NCI-H1694 (cell line): ENCODE measurements at regions not wholly inside any gene's neighbourhood (a gene's known extent, or its start where the extent isn't known, plus 50 kb on each side); places are given as distances from the start of the nearest gene placed in this dataset.

Experiments
- DNase-seq: peaks from one replicate; lab custom pipeline; 2025; lab: John Stamatoyannopoulos, UW

DNA sequence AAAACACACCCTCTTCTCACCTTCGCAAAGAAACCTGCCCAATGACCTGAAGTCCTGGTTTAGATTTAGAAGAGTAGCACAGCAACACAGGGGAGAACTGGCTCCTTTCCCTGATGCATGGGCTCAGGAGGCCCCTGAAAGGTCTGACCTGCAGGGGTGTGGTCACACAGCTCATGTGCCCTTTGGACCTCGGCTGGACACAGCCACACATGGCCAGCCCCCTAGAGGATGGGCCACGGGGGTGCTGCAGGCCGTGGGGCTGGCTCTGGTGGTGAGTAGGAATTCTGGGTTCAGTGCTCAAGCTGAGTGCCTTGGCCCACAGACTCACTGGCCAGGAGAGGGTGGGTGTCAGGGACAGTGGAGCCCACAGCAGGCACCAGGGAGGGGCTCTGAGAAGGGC, 118.5 kb upstream of the ADCY1 start:
- no peak for DNase-seq

DNA sequence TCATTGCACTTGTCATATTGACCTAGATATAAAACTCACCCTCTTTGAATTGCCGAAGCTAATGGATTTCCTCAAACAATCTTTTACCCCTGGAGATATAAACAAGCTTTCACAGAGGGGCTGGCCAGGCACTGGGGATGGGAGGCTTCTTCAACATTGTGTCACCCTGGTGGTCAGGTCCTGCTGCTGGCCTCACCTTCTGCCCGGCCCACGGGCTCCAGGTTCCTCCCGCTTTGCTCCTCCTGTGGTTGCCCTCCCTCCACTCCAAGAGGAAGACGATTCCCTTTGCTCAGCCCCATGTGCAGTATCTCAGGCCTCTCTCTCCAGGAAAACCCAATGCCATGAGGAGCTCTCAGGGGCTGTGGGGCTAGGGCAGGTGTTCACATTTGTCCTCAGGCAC, 118.1 kb upstream of the ADCY1 start:
- DNase-seq, result no peak

DNA sequence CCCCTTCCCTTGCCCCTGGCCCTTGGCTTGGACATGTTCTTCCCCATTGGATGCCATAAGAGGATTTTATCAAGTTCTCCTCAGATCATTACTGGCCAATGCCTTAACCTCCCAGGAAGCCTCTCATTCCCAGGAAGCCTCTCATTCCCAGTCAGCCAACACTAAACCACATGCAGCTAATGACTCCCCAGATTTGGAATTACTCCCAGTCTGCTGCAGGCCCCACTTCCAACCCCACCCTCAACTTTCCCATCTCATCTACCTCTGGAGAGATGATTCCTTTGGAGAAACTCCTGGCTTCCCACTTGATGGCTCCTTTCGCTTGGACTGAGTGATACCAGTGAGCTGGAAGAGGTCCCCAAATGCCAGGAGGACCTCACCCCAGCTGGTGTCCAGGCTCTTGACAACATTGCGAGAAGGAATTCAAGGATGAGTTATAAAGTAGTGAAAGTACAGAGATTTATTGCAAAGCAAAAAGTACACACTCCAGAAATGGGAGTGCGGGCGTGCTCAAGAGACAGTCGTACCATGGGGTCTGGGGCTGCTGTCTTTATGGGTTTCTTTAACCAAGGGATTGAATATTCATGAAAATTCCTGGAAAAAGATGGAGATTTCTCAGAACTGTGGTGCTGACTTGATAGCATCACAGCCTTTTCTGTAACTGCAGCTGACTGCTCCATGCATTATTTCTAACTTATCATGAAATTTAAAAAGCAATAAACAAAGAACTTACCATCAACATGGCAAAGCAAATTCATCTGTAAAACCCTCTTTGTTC, 117.2 kb upstream of the ADCY1 start:
- no peak for DNase-seq

DNA sequence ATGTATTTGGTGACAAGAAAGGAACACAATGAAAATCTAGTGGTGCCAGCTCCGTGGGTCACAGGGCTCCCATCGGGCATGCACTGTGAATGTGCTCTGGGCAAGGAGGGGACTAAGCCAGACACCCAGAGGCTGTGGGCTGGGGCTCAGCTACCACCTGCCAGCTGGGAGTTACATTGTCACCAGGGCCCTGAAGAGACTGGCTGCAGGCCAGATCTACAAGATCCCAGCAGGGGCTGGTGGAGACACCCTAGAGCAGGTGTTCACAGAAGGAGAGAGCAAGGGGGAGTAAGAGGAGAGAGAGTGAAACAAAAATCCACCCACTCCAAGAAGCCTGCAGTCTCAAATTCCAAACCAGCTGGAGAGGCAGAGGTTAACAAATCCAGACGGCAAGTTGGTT, 116.6 kb upstream of the ADCY1 start:
- DNase-seq, result no peak

DNA sequence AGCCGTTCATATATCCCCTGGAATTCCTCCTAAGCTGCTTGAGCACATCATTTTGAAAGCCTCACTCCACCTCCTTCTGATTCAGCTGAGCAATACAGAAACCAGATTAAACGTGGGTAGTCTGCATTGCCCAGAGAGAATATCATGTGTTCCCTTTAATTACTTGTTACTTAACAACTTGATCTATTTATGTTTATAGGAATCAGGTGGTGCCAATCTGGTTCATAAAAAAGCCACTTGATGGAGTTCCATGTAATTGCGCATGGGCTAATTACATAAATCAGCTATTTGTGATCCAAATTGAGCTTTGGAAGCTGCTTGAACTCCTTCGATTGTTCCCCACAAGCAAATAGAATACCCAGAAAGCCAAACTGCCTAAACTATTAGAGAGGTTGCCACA, 114.7 kb upstream of the ADCY1 start:
- no peak for DNase-seq

DNA sequence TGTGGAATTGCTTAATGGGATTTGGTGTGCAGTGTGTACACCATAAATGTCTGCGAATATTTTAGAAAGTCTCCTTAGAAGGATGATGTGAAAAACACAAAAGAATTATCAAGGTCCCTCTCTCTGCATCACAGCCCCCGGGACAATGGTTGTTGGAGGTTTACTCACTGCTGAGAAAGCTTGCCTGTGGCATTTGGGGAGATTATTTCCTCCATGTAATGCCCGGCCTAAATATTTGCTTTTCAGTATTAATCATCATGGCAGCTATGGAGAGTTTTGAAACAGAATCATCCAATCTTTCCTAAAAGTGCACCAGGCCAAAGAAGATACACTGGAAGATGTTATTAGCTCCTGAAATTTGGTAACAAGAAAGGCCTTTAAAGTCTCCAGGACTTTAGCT, 113.8 kb upstream of the ADCY1 start:
- DNase-seq, result no peak

DNA sequence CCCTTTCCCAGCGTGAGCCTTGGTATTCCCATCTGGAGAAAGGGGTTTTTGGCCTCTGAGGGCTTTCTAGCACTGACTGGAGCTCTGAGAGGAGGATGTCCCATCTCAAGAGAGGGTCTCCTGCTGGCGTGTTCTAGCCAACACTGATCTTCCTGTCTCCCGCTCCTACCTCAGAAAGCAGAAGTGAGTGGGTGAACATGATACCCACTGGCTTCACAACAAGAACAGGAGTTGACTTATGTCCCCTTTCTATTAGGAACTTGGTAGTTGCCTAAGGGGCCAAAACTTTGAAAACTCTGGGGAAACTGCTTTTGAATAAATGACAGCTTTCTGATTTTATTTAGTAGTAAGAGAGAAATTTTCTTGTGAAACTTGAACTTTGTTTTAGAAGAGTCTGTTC, 113.1 kb upstream of the ADCY1 start:
- no peak for DNase-seq

DNA sequence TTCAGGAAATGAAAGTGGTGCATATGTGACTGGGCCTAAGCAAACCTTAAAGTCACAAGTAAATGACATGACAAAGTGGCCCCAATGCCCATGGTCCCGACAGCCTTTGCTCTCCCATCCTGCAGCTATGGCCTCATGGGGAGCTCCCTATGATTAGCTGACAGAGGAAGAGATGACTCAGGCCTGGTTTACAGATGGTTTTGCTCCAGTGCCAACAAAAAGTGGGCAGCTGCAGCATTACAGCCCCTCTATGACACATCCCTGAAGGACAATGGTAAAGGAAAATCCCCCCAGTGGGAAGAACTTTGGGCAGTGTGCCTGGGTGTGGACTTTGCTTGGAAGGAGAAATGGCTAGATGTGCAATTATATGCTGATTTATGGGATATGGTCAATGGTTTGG, 105.1 kb upstream of the ADCY1 start:
- no peak for DNase-seq

DNA sequence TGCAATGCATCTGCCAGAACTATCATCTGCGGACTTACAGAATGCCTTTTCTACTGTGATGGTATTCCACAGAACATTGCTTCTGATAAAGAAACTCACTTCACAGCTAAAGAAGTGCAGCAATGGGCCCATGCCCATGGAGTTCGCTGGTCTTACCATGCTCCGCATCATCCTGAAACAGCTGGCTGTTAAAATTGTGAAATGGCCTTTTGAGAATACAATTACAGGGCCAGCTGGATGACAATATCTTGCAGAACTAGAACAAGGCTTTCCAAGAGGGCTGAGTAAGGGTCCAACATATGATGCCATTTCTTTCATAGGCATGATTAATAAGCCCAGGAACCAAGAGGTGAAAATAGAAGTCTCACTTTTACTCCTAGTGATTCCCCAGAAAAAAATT, 104.1 kb upstream of the ADCY1 start:
- no peak for DNase-seq

DNA sequence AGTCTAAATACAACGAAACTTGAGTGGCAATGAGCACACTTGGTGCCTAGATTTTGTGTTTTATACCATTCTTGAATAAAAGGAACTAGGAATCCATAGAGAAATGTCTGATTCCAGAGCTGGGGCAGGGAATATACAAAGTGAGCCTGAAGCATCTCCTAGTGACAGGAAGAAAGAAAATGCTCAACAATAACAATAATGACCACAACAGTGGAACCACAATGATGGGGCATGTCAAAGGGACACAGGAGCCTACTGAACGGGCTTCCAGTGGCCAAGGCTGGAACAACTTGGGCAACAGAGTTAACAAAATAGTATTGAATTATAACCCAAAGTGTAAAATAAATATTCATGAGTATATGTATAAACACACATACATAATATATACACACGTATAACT, 94.4 kb upstream of the ADCY1 start:
- DNase-seq, result no peak

DNA sequence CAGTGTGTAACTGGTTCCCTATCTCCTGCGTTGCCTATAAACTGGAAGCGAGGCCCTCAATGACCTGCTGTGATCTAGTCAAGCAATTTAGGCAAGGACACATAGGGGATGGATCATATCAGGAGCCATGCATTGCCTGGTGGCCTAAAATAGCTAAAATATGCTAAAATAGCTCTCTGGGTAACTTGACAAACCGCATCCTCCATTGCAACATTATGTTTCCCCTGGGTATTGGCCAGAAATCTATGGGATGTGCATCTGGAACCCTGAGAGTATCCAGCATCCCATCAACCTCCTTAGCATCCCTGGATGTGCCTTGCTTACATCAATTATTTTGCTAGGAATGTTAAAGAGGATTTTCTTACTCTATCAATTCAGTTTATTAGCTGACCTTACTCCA, 91.7 kb upstream of the ADCY1 start:
- DNase-seq, result no peak

DNA sequence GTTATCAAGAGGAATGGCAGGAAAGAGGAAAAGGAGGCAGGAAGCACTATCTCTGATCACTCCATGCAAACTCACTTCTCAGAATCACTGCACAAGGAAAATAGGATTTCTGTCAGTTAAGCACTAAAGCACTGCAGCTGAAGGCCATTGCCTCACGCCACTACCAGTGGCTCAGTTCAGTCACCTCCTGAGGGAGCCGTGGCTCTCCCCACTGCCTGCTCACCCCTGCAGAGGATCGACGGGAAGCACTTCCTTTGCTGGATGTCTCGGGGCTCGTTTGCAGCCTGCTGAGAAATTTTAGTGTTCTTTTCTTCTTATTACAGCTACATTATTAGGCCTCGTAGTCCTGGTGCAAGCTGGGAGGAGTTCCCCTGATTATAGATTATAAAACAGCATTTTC, 90.1 kb upstream of the ADCY1 start:
- DNase-seq, result no peak

DNA sequence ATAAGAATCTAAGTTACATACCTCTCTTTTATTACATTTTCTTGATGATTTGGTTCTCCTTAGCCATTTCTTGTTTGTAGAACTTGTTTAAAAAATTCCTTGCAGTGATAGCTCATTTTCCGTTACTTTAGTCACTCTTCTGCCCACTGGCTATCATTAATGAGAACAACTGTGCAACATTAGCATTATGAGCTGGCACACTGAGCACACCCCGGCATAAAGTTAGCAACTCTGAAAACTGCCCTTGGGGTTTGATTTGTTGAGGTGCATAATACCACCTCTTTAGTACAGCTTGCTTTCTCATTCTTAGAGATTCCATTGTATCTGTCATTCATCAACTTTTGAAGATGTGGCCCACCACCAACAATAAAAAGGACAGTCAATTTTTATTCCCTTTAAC, 87.6 kb upstream of the ADCY1 start:
- no peak for DNase-seq

DNA sequence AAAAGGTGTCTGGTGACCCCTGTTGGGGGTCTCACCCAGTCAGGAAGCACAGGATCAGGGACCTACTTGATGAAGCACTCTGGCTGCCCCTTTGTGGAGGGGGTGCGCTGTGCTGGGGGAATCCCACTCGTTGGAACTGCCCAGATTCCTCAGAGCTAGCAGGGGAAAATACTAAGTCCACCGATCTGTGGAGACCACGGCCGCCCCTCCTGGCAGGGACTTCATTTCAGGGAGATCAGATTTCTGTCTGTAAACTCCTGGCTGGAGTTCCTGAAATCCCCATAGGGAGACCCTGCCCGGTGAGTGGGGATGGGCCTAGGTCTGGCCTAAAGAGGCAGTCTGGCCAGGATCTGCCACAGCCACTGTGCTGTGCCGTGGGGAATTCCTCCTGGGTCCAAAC, 79.3 kb upstream of the ADCY1 start:
- no peak for DNase-seq

DNA sequence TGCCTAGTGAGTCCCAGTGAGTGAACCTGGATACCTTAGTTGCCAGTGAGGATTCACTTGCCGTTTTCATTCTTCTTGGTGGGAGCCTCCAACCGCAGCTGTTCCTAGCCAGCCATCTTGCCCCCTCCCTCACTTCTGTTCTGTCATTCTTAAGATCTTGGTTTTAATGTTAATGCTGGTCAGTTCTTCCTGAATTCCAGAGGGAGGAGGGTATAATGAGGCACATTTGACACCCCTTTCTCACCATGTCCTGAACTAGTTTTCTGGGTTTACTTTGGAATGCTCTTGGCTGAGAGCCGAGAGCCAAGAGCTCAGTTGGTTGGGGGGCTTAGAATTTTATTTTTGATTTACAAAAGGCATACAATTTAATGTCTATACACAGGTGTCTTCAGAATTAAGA, 78.5 kb upstream of the ADCY1 start:
- no peak for DNase-seq

DNA sequence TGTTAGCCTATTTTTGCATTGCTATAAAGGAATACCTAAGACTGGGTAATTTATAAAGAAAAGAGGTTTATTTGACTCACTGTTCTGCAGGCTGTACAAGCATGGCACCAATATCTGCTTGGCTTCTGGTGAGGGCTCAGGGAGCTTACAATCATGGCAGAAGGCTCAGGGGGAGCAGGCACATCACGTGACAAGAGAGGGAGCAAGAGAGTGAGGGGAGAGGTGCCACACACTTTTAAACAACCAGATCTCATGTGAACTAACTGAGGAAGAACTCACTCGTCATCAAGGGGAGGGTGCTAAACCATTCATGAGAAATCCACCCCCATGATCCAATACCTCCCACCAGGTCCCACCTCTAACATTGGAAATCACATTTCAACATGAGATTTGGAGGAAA, 73.9 kb upstream of the ADCY1 start:
- DNase-seq, result no peak

DNA sequence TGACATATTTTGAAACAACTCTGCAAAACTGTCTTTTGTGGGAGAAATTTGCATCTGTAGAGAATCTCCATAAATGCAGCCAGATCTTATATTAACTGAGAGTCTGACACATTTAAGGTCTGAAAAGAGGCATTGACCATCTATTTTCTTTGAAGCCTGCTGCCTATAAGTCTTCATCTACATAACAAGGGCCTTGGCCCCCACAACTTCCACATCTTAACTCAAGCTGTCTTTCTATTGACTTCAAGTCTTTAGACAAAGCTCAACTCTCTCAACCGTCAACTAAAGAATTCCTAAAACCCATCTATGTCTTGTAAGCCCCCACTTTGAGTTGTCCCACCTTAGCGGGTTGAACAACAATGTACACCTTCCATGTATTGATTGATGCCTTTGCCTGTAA, 72.4 kb upstream of the ADCY1 start:
- DNase-seq, result no peak

DNA sequence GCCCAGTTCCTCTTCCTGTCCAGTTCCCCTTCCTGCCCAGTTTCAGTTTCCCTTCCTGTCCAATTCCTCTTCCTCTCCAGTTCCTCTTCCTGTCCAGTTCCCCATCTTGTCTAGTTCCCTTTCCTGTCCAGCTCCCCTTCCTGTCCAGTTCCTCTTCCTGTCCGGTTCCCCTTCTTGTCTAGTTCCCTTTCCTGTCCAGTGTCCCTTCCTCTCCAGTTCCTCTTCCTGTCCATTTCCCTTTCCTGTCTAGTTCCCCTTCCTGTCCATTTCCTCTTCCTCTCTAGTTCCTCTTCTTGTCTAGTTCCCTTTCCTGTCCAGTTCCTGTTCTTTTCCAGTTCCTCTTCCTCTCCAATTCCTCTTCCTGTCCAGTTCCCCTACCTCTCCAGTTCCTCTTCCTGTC, 68.1 kb upstream of the ADCY1 start:
- DNase-seq, result no peak

DNA sequence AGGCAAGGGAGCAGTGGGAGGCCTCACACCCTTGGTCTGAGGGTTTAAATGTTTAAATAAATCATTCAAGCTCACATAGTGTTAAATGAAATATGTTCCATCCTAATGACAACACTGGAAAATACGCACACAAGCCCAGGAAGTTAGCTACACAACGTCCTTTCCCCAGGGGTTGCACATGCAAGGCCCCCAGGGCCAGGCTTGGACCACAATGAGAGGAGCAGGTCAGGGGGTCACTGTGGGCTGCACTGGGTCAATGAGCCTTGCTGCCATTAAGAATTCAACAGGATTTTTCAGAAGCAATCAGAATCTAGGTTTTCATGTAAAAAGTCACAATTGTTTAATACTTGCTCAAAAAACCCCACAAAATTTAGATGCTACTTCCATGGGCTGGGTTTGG, 64.9 kb upstream of the ADCY1 start:
- no peak for DNase-seq

DNA sequence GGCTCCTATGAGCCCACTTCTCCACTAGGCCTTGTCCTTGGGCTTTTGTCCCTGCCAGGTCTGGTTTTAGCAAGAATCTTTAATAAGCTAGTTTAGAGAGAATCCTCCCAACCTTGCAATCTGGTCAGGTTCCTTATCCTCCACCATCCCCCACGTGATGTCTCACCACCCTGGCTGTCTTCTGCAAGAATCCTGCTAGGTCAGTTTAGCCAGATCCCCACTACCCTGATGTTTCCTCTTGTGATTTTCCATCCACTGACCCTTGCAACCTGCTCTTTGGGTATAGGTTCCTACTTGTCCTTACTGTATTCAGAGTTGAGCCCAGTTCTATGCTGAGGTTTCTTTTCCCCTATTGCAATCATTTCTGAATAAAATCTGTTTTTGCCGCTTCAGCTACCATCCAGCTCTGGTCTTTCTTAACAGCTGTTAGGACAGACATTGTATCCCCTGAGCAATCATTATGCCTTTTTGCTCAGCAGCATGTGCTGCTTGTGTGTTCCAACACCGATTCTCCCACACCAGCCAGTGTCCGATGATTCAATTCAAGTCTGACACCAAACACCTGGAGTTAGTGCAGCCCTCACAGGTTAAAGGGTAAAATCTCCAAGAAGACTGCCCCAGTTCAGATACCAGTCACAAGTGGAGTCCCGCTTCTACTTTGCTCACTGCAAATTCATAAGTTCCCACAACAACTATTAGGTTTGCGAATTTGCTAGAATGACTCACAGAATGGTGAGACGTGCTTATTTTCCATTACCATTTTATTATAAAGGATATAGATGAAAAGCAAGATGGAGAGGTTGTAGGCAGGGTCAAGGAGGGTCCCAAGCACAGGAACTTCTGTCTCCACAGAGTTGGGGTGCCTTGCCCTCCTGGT, 62.2 kb upstream of the ADCY1 start:
- DNase-seq, result no peak

DNA sequence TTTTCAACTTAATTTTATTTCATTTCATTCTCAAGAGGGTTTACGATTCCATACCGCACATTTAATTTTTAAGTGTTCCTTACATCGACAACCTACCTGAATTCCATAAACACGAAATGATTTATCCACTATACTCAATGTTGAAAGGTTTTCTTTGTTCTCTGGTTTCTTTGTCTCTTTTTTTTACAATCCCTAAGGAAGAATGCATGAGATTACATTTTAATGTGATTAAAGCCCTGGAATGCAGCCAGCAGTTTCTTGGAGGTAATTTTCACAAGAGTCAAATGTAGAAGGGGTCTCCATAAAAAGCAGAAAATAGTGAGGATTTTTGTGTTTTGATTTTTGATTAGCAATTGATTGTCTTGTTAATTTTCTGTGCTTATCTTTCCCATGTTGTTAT, 59.2 kb upstream of the ADCY1 start:
- no peak for DNase-seq

DNA sequence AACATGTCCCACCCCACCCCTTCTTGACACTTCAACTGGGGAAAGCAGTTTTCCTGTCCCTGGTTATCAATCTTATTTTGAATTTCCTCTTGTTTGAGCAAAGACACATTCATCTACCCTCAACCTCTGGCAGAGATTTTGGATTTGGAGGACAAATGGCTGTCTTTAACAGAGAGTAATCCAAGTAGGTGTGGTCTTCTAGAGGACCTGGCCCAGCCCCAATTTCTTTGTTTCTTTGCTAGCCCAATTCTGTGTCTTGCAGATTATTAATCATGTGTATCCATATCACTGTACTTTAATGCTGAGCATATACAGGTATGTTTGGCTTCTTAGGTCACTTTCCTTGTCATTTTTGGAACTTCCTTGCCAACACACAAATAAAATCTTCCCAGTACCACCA, 58.8 kb upstream of the ADCY1 start:
- DNase-seq, result no peak
